Activated naive CD8-positive, alpha-beta T cell (primary cell): ENCODE measurements at regions not wholly inside any gene's neighbourhood (a gene's known extent, or its start where the extent isn't known, plus 50 kb on each side); places are given as distances from the start of the nearest gene placed in this dataset.
"Not testable (repeated sequence)": the region's sequence is repeated elsewhere in the genome, so short reads cannot be mapped to it uniquely, and the experiment has no call there.

Source experiments
- H3K27ac Mint-ChIP-seq: one replicate; pipeline ENCODE4 v1.8.0; 2021; ENCODE audit warnings: mixed read lengths
- H3K27me3 Mint-ChIP-seq: one replicate; pipeline ENCODE4 v1.8.0; 2021; ENCODE audit warnings: mixed read lengths
- H3K36me3 Mint-ChIP-seq: one replicate; pipeline ENCODE4 v1.8.0; 2021; ENCODE audit warnings: mixed read lengths
- H3K4me1 Mint-ChIP-seq: one replicate; pipeline ENCODE4 v1.8.0; 2021; ENCODE audit warnings: low read depth, mixed read lengths
- H3K4me3 Mint-ChIP-seq: one replicate; pipeline ENCODE4 v1.8.0; 2021; ENCODE audit warnings: mild to moderate bottlenecking, mixed read lengths
- H3K9me3 Mint-ChIP-seq: one replicate; pipeline ENCODE4 v1.8.0; 2021; ENCODE audit warnings: low read depth, mixed read lengths

DNA sequence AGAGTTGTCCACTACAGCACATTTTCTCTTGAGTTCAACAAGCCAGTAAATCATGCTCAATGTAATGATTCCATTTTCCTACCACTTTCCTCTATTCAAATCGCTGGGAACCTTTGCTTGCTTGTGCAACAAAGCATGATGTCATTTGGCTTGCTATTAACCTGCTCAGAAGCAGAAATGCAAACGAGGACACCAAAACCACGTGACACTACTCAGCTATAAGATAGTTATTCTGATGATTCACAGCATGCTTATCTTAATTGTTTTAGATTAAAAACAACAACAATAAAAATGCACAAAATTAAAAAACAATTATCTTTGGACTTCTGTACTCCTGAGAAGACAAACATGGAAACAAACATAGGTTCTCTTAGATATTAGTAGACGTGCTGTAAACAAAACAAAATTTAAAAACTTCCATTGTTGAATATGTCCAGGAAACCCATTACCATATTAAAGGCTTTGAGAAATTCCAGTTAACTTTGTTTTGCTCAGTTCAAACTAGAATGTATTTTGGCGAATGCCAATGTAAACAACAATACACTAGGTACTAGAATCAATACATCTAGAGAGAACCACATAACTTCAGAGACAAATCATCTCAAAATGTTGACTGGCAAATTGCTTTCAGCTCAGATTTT, 77.5 kb upstream of the KRAS start:
- Mint-ChIP-seq H3K4me1 (peaks cover 21% of the 10 kb centered on the region), H3K27me3 (no peaks in the 10 kb centered on the region), H3K9me3 (no peaks in the 10 kb centered on the region), H3K4me3 (no peak overlapping the region), H3K27ac (no peak overlapping the region), H3K36me3 (no peaks in the 10 kb centered on the region)

DNA sequence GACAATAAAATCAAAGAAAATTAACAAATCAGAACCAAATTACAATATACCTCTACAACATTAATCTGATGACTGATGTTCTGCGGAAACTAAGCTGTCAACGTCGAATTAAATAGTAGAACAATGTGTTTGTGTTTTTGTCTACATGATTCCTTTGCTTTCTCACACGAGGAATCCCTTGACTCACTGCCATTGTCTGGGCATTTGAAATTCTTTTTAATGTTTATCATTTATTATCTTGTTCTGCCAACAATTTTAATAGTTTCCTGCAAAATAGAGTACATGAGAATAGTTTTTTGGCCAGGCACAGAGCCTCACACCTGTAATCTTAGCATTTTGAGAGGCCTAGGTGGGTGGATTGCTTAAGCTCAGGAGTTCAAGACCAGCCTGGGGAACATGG, 76.6 kb upstream of the KRAS start:
- Mint-ChIP-seq H3K9me3 (no peaks in the 10 kb centered on the region), H3K27ac (no peak overlapping the region), H3K4me3 (no peak overlapping the region), H3K36me3 (no peaks in the 10 kb centered on the region), H3K4me1 (peaks cover 26% of the 10 kb centered on the region), H3K27me3 (no peaks in the 10 kb centered on the region)

DNA sequence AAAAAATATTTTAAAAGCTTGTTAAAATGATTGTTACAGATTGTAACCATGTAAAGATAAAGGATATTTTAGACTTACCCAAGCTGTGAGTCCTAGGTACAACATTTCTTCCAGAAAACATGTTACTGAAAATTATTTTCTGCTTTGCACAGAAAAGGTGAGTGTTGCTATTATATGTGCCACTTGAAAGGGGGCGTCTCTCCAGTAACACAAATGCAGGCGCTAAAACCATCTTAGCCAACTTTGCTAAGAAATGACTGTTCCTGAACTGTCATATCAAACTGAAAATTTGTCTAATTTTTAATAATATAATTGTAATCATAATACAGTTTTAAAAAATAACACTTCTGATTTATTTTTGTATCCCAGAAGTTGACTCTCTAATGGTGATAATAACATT, 75.6 kb upstream of the KRAS start:
- Mint-ChIP-seq H3K4me1 (peaks cover 34% of the 10 kb centered on the region), H3K4me3 (no peak overlapping the region), H3K27me3 (no peaks in the 10 kb centered on the region), H3K36me3 (no peaks in the 10 kb centered on the region), H3K9me3 (no peaks in the 10 kb centered on the region), H3K27ac (no peak overlapping the region)

DNA sequence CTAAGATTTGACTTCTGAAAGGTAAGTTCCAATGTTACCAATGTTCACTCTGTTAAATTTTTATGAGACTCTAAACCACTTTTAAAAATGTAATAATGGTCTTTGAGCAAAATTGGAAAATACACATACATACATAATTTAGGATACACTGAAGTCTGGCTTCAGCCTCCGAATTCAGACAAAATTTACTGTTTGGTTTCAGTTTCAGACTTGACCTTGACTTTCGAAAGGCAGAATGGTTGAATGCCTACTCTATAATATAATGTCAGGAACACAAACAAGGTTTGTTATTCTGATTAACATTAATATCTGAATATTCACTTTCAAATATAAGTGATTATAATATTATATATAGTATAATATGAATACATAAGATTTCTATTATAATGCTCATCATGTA, 74.1 kb upstream of the KRAS start:
- Mint-ChIP-seq H3K36me3 (no peaks in the 10 kb centered on the region), H3K27ac (no peak overlapping the region), H3K27me3 (no peaks in the 10 kb centered on the region), H3K4me1 (peaks cover 42% of the 10 kb centered on the region), H3K4me3 (no peak overlapping the region), H3K9me3 (no peaks in the 10 kb centered on the region)

DNA sequence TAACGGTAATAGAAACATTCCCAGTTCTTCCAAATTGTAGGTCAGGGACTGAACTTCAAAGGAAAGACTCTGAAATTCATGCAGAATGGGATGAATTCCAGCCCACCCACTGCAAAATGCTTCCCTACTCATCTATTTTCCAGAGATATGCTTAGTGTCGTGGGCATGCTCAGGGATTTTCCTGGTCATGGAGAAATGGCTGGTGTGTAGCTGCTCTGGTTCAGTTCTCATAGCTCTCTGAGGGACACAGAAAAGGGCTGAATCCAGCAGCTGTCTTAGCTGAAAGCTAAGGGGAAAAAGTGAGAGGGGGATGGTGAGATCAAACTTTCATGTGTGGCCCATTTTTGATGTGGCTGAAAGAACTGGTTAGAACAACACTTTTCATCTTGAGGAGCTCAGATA, 72.9 kb upstream of the KRAS start:
- no peaks in the 10 kb centered on the region for H3K9me3 Mint-ChIP-seq
- peaks cover 47% of the 10 kb centered on the region for H3K4me1 Mint-ChIP-seq
- H3K27ac Mint-ChIP-seq, result peak overlapping the region; percentile 65
- H3K27me3 Mint-ChIP-seq, result no peaks in the 10 kb centered on the region
- no peaks in the 10 kb centered on the region for H3K36me3 Mint-ChIP-seq
- peak overlapping the region; percentile 81 for H3K4me3 Mint-ChIP-seq

DNA sequence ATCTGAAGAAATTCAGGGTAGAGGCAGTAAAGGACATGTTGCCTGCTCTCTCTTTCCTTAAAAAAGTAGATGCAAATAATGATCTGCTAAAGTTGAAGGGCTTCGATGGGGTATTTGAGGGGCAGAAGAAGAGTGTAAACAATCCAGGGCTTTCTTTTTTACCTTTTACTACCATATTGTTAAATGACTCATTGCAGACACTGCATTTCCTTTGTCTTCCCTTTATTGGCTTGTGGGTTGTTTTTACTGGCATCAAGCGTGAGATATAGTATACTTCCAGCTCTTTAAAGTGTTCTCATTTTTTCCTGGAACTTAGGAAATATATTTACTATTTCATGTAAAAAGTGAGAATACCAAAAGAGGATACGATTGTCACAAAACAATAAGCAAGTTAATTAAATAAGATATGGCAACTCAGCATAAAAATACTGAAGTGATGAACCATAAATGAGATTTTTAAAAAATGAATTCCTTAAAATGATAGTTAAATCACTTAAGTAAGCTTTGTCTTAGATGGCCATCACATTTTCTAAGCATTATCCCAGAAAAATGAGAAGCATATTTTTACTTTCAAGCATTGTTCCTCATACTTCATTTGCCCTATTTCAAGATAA, 72.3 kb upstream of the KRAS start:
- no peaks in the 10 kb centered on the region for H3K36me3 Mint-ChIP-seq
- H3K4me3 Mint-ChIP-seq, result peak overlapping the region; percentile 81
- peaks cover 47% of the 10 kb centered on the region for H3K4me1 Mint-ChIP-seq
- H3K27me3 Mint-ChIP-seq, result no peaks in the 10 kb centered on the region
- H3K27ac Mint-ChIP-seq, result peak overlapping the region; percentile 88
- no peaks in the 10 kb centered on the region for H3K9me3 Mint-ChIP-seq

DNA sequence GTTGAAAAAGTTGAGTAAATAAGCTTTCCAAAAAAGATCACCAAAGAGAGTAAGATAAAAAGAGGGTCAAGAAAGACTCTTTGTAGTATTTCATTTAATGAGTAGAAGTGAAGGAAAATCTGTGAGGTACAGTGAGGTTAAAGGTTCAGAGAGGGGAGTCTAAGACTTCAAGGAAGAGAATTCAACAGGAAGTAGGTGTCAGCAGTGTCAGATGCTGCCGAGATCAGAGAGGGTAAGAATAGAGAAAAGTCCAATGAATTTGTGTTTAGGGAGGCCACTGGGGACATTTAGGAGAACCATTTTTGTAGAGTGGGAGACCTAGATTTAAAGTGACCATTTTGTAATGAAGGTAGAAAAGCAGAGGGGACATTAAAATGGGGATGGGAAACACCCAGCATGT, 71.6 kb upstream of the KRAS start:
- Mint-ChIP-seq H3K27me3 (no peaks in the 10 kb centered on the region), H3K36me3 (no peaks in the 10 kb centered on the region), H3K4me1 (peaks cover 47% of the 10 kb centered on the region)

DNA sequence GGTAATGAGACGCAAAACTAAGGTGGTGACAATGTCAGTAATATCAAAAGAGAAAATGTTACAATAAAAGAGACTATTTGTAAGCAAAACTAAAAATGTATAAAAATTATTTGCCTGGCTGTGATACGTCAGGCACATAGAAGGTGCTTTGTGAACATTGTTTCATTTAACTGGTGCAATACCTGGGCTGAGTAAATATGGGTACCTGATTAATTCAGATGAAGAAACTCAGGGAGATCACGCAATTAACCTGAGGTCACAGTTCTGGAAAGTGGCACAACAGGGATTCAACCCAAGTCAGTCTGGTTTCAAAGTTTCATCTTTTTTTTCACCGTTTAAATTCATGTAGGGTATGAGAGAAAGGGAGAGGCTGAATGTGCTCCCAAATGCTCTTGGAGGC, 71.0 kb upstream of the KRAS start:
- H3K36me3 Mint-ChIP-seq, result no peaks in the 10 kb centered on the region
- peak overlapping the region; percentile 81 for H3K4me3 Mint-ChIP-seq
- H3K27ac Mint-ChIP-seq, result peak overlapping the region; percentile 88
- H3K4me1 Mint-ChIP-seq, result peaks cover 47% of the 10 kb centered on the region
- H3K9me3 Mint-ChIP-seq, result no peaks in the 10 kb centered on the region
- no peaks in the 10 kb centered on the region for H3K27me3 Mint-ChIP-seq

More for the DNA sequence above, 71.6 kb upstream of the KRAS start:
- no peaks in the 10 kb centered on the region for H3K9me3 Mint-ChIP-seq
- peak overlapping the region; percentile 81 for H3K4me3 Mint-ChIP-seq
- H3K27ac Mint-ChIP-seq, result peak overlapping the region; percentile 88

DNA sequence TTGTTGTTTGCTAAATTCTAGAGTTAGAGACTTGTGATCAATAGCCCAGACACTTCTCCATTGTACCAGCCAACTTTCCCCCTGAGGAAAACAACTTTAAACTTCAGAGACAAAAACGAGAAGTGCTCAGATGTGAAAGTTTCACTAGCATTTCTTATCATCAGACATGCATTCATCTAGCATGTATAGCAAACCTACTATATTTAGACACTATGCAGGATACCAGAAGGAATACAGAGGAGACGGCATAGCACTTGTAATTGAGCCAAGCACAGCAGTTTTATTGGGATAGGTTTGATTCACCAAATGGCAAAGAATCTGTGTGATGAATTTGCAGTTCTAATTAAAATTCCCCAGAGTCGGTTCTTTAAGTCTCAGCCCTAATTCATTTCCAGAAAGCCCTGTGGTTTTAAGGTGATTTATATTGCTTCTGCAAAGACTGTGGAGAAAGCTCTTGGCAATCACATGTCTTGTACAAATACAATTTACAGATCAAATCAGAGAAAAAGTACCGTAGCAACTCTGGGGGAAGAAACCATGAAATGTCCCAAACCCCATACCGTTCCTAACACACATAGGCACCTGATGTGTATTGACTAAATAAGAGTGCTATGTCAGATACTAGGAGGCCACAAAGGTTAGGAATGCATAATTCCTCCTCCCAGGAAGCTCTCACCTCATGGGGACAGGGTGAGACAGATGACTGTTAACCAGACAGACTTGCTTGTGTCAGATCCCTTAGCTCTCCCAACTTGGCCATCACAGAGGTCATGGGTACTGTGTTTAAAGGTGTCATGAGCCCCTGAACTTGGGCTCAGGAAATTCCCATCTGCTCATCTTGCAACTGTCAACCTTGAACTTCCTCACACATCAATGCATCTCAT, 69.6 kb upstream of the KRAS start:
- H3K27me3 Mint-ChIP-seq, result no peaks in the 10 kb centered on the region
- peak overlapping the region; percentile 41 for H3K27ac Mint-ChIP-seq
- no peak overlapping the region for H3K4me3 Mint-ChIP-seq
- no peaks in the 10 kb centered on the region for H3K9me3 Mint-ChIP-seq
- no peaks in the 10 kb centered on the region for H3K36me3 Mint-ChIP-seq
- H3K4me1 Mint-ChIP-seq, result peaks cover 47% of the 10 kb centered on the region

DNA sequence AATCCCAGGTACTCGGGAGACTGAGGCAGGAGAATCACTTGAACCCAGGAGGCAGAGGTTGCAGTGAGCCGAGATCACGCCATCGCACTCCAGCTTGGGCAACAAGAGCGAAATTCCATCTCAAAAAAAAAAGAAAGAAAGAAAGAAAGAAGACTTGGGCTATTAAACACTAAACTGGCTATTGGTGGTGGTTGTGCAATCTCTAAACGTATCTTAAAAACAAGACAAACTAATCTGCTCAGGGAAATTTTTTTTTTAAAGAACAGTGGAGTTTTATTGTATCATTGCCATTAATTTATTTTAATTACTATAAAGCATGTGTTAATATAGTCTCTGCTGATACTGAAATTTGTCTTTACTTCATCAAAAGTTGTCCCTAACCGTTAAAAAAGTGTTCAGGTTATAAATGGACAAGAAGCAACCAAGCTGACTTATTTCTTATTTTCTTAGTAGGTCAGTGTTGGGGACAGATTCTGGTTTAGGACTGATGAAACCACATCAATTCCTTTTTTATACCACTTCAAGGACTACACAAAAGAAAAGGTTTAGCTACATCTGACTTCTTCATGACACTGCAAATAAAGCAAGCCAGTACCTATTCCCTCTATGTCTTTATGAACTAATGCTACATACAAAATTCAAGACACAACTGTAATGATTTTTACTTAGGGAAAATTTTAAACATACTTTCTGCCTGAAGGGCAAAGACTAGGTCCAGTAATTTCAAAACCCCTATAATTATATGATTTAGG, 68.7 kb upstream of the KRAS start:
- Mint-ChIP-seq H3K27ac (no peak overlapping the region), H3K4me3 (no peak overlapping the region), H3K9me3 (no peaks in the 10 kb centered on the region), H3K36me3 (no peaks in the 10 kb centered on the region), H3K27me3 (no peaks in the 10 kb centered on the region), H3K4me1 (peaks cover 47% of the 10 kb centered on the region)

DNA sequence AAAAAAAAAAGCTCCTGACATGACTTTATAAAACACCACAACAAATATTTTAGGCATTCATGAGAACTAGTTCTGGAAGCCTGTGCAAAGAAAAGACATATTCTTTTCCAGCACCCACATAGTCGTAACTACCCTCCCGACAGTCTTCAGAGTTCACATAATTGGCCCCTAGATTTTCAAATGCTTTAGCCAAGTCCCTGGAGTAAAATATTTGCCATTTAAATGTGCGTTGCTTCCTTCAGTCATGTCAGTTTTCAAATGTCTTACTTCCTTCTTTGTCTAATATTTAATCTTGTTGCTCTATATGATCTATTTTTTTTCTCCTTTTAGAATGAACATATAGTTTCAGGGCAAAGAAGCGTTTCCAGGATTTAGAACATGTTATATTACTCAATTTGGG, 66.8 kb upstream of the KRAS start:
- H3K9me3 Mint-ChIP-seq, result no peaks in the 10 kb centered on the region
- no peak overlapping the region for H3K27ac Mint-ChIP-seq
- no peaks in the 10 kb centered on the region for H3K27me3 Mint-ChIP-seq
- peaks cover 30% of the 10 kb centered on the region for H3K4me1 Mint-ChIP-seq
- no peaks in the 10 kb centered on the region for H3K36me3 Mint-ChIP-seq
- no peak overlapping the region for H3K4me3 Mint-ChIP-seq

DNA sequence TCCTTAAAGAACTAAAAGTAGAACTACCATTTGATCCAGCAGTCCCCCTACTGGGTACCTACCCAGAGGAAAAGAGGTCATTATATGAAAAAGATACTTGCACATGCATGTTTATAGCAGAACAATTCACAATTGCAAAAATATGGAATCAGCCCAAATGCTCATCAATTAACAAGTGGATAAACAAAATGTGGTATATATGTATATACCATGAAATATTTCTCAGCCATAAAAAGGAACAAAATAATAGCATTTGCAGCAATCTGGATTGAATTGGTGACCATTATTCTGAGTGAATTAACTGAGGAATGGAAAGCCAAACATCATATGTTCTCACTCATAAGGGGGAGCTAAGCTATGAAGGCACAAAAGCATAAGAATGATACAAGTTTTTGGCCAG, 64.7 kb upstream of the KRAS start:
- Mint-ChIP-seq H3K36me3 (no peaks in the 10 kb centered on the region), H3K4me3 (no peak overlapping the region), H3K27me3 (no peaks in the 10 kb centered on the region), H3K4me1 (peaks cover 10% of the 10 kb centered on the region), H3K27ac (no peak overlapping the region), H3K9me3 (no peaks in the 10 kb centered on the region)

DNA sequence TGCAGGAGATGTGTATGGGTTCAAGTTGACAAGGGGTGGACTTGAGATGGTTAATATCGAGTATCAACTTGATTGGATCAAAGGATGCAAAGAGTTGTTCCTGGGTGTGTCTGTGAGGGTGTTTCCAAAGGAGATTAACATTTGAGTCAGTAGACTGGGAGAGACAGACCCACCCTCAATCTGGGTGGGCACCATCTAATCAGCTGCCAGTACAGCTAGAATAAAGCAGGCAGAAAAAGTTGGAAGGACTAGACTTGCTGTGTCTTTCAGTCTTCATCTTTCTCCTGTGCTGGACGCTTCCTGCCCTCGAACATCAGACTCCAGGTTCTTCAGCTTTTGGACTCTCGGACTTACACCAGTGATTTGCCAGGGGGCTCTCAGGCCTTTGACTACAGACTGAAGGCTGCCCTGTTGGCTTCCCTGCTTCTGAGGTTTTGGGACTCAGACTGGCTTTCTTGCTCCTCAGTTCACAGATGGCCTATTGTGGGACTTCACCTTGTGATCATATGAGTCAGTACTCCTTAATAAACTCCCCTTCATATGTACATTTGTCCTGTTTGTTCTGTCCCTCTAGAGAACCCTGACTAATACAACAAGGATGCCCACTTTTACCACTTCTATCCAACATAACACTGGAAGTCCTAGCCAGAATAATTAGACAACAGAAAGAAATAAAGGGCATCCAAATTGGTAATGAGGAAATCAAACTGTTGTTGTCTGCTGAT, 62.7 kb upstream of the KRAS start:
- not testable (repeated sequence) for H3K27me3 Mint-ChIP-seq, H3K36me3 Mint-ChIP-seq, H3K4me1 Mint-ChIP-seq, H3K9me3 Mint-ChIP-seq, H3K27ac Mint-ChIP-seq, H3K4me3 Mint-ChIP-seq

DNA sequence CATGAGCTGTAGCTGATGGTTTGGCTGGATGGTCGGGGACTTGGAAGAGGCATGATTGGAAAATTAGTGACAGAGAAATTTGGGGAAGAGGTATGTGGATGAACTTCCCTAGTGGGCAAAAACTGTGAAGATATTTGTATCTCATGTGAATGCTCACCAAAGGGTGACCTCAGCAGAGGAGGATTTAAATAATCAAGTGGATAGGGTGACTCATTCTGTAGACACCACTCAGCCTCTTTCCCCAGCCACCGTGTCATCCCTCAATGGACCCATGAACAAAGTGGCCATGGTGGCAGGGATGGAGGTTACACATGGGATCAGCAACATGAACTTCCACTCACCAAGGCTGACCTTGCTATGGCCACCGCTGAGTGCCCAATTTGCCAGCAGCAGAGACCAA, 60.8 kb upstream of the KRAS start:
- no peak overlapping the region for H3K4me3 Mint-ChIP-seq
- H3K27me3 Mint-ChIP-seq, result no peaks in the 10 kb centered on the region
- no peaks in the 10 kb centered on the region for H3K9me3 Mint-ChIP-seq
- no peaks in the 10 kb centered on the region for H3K4me1 Mint-ChIP-seq
- H3K27ac Mint-ChIP-seq, result no peak overlapping the region
- H3K36me3 Mint-ChIP-seq, result no peaks in the 10 kb centered on the region
